Activated naive CD4-positive, alpha-beta T cell treated with anti-CD3 and anti-CD28 coated beads, Interleukin-2, amount 10 ng/mL, durations not matched to agents 7 days and 5 days (primary cell): ENCODE measurements at regions not wholly inside any gene's neighbourhood (a gene's known extent, or its start where the extent isn't known, plus 50 kb on each side); places are given as distances from the start of the nearest gene placed in this dataset.
"Not testable (repeated sequence)": the region's sequence is repeated elsewhere in the genome, so short reads cannot be mapped to it uniquely, and the experiment has no call there.

Source experiments
- CTCF ChIA-PET: fragments of 350-600 bp; sonication (Branson Sonifier 250); formaldehyde crosslinking; loops from one replicate; lab custom pipeline; 2021; ENCODE audit warnings: antibody characterized with exemption; lab: Charles Lee
- DNase-seq: peaks from one replicate; pipeline ENCODE4 v3.0.0-alpha.2; 2020
- H3K27ac Mint-ChIP-seq: one replicate; pipeline ENCODE4 v1.8.0; 2021; ENCODE audit warnings: mild to moderate bottlenecking, moderate library complexity, mixed read lengths
- H3K27me3 Mint-ChIP-seq: one replicate; pipeline ENCODE4 v1.8.0; 2021; ENCODE audit warnings: mild to moderate bottlenecking, mixed read lengths
- H3K36me3 Mint-ChIP-seq: one replicate; pipeline ENCODE4 v1.8.0; 2021; ENCODE audit warnings: mixed read lengths
- H3K4me1 Mint-ChIP-seq: one replicate; pipeline ENCODE4 v1.8.0; 2021; ENCODE audit warnings: mixed read lengths
- H3K4me3 Mint-ChIP-seq: one replicate; pipeline ENCODE4 v1.8.0; 2021; ENCODE audit warnings: mild to moderate bottlenecking, moderate library complexity, mixed read lengths
- H3K9me3 Mint-ChIP-seq: one replicate; pipeline ENCODE4 v1.8.0; 2021; ENCODE audit warnings: mixed read lengths

DNA sequence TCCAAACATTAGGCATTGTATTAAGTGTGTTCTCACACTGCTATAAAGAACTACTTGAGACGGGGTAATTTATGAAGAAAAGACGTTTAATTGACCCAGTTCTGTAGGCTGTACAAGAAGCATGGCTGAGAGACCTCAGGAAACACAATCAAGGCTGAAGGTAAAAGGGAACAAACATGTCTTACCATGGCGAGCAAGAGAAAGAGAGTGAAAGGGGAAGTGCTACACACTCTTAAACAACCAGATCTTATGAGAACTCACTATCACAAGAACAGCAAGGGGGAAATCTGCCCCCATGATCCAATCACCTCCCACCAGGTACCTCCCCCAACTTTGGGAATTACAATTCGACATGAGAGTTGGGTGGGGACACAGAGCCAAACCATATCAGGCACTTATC lies 86.6 kb upstream of the TOP1 start:
- Mint-ChIP-seq H3K4me3 (no peak overlapping the region), H3K9me3 (no peaks in the 10 kb centered on the region), H3K4me1 (no peaks in the 10 kb centered on the region), H3K36me3 (no peaks in the 10 kb centered on the region), H3K27ac (no peak overlapping the region), H3K27me3 (peaks cover 20% of the 10 kb centered on the region)
- CTCF ChIA-PET = interaction anchor here (0.9 to 1.4 kb wide), 2 partner anchors 20 to 201 kb away, joined by 3 to 6 read pairs; no protein-coding TSS in a partner anchor
- no peak for DNase-seq

DNA sequence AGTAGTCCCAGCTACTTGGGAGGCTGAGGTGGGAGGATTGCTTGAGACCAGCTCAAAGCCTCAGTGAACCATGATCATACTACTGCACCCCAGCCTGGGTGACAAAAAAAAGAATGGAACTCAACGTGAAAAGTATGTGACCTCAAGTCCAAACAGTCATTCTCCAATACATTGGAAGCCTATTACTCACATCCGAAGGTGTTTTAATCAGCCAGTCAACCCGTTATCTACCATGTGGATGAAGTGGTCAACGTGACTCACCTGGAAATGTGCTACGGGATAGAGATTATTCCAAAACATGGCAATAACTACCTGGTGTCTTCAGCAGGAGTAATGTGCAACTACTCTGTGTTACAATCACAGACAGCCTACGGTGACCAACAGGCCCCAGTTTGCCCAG lies 85.8 kb upstream of the TOP1 start:
- Mint-ChIP-seq H3K4me1 (no peaks in the 10 kb centered on the region), H3K9me3 (no peaks in the 10 kb centered on the region), H3K36me3 (no peaks in the 10 kb centered on the region), H3K27ac (no peak overlapping the region), H3K4me3 (no peak overlapping the region), H3K27me3 (peaks cover 20% of the 10 kb centered on the region)
- no peak for DNase-seq
- CTCF ChIA-PET = interaction anchor here (0.9 to 1.4 kb wide), 2 partner anchors 20 to 201 kb away, joined by 3 to 6 read pairs; no protein-coding TSS in a partner anchor

DNA sequence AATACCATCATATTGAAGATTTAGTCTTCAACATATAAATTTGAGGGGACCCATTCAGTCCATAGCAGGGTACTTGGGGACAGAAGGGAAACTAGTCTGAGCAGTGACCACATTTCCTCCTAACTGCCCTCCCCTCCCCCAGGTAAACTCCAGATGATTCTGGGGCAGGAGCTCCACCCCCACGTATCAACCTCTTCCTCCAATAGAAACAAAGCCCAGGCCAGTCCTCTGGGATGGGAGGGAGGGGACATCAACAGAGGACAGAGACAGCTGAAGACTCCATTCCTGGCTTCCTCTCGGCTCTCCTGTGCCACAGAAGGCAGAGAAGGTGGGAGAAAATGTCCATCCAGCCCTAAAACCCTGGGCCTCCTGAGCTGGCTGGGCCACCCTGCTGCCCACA lies 85.0 kb upstream of the TOP1 start:
- CTCF ChIA-PET = no interaction called here
- Mint-ChIP-seq H3K9me3 (no peaks in the 10 kb centered on the region), H3K4me3 (no peak overlapping the region), H3K27me3 (peaks cover 15% of the 10 kb centered on the region), H3K36me3 (no peaks in the 10 kb centered on the region), H3K4me1 (no peaks in the 10 kb centered on the region), H3K27ac (no peak overlapping the region)
- no peak for DNase-seq

DNA sequence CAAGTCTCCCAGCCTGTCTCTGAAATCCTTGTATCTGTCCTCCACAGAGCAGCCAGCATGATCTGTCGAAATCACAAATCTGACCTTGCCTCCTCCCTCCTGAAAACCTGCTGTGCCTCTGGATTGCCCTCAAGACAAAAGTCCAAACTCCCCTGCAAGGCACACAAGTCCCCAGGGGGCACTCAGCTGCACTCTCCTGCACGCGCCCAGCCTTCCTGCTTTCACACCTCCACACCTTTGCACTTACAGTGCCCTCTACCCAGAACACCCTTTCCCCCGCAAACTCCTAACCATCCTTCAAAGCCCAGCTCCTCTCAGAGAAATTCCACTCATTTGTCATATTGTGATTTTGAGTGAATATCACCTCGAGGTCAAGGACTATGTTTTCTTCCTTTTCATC lies 83.4 kb upstream of the TOP1 start:
- DNase-seq = no peak
- H3K27me3 Mint-ChIP-seq = peaks cover 13% of the 10 kb centered on the region
- no peak overlapping the region for H3K4me3 Mint-ChIP-seq
- H3K36me3 Mint-ChIP-seq = no peaks in the 10 kb centered on the region
- CTCF ChIA-PET = interaction anchor here (0.7 to 2.3 kb wide), 6 partner anchors 97 to 205 kb away, joined by 3 to 20 read pairs (median 4); no protein-coding TSS in a partner anchor
- no peaks in the 10 kb centered on the region for H3K9me3 Mint-ChIP-seq
- no peak overlapping the region for H3K27ac Mint-ChIP-seq
- H3K4me1 Mint-ChIP-seq = no peaks in the 10 kb centered on the region

DNA sequence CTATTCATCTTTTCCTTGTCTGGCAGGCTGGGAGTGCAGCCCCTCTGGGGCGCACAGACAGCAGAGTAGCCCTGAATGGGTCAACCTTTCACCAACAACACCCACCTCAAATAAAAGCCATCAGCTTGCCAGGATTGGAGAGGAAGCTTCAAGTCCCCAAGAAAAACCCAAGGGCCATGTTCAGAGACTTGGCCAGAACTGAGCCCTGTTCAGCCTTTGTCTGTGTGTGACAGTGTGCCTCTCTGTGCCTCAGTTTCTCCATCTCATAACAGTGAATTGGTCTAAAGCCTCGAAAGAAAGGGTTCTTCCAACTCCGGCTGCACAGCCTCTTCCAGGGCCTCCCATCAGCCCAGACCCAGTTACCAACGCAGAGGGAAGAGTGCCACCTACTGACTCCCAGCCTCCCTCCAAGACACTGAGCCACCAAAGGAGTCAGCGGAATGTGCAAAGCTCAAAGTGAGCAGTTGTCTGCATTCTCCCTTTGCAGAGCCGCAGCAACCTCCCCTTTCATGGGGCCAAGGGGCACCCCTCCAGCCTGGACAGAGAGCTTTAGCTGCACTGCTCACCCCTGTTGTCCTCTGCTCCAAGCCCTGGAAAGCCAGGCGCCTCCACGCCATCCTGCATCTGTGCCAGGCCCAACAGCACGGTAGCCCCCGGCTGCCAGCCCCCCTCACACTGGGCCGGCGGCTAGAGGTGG lies 82.7 kb upstream of the TOP1 start:
- no peaks in the 10 kb centered on the region for H3K36me3 Mint-ChIP-seq
- H3K27ac Mint-ChIP-seq = no peak overlapping the region
- CTCF ChIA-PET = interaction anchor here (0.6 to 2.3 kb wide), 9 partner anchors 12 to 205 kb away, joined by 3 to 20 read pairs (median 3); no protein-coding TSS in a partner anchor
- no peaks in the 10 kb centered on the region for H3K9me3 Mint-ChIP-seq
- H3K27me3 Mint-ChIP-seq = peaks cover 16% of the 10 kb centered on the region
- no peak overlapping the region for H3K4me3 Mint-ChIP-seq
- H3K4me1 Mint-ChIP-seq = no peaks in the 10 kb centered on the region
- peak; percentile 40 for DNase-seq

DNA sequence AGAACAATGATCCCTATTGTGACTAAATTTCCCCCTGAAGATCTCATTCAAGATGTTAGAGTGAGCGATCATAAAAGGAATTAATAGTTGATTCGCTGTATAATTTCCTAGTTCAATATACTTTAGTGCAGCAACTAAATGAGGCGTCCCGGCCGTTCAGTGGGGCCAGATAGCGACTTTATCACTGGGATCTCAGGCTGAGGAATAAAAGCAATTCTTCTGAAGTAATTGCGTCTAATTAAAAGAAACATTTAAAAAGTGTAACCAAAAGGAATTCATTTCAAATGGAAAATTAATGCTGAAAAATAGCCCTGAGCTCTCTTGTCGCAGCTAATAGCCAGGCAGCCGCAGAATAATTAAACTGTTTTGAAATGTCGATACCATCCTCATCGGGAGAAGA lies 82.2 kb upstream of the TOP1 start:
- Mint-ChIP-seq H3K27ac (no peak overlapping the region), H3K9me3 (no peaks in the 10 kb centered on the region), H3K36me3 (no peaks in the 10 kb centered on the region), H3K27me3 (peaks cover 17% of the 10 kb centered on the region), H3K4me1 (no peaks in the 10 kb centered on the region), H3K4me3 (no peak overlapping the region)
- DNase-seq = no peak
- CTCF ChIA-PET = interaction anchor here (0.6 to 2.3 kb wide), 9 partner anchors 13 to 206 kb away, joined by 3 to 20 read pairs (median 4); no protein-coding TSS in a partner anchor

DNA sequence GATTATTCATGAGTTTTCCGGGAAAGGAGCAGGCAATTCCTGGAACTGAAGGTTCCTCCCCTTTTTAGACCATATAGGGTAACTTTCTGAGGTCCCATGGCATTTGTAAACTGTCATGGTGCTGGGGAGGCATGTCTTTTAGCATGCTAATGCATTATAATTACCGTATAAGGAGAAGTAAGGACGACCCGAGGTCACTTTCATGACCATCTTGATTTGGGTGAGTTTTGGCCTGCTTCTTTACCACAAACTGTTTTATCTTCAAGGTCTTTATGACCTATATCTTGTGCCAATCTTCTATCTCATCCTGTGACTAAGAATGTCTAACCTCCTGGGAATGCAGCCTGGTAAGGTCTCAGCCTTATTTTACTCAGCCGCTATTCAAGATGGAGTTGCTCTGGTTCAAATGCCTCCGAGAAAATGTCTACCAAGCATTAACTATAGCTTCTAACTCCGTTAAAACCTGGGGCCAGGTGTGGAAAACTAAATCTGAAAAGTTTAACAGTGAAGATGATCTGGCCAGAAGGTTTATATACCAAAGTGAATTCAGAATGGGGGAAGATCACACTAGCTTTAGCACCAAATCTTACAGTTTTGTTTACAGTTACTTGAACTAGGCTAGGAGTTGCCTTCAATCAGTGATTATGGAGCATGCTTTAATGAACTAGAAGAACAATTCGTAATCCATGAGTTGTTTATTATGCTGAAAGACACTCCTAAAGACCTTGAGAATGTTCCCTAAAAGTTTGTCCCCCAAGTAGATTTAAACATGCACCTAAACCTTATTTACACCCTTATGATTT lies 80.0 kb upstream of the TOP1 start:
- CTCF ChIA-PET = no interaction called here
- H3K36me3 Mint-ChIP-seq = no peaks in the 10 kb centered on the region
- no peak for DNase-seq
- peaks cover 2% of the 10 kb centered on the region for H3K9me3 Mint-ChIP-seq
- no peak overlapping the region for H3K4me3 Mint-ChIP-seq
- H3K27ac Mint-ChIP-seq = no peak overlapping the region
- H3K27me3 Mint-ChIP-seq = peaks cover 20% of the 10 kb centered on the region
- no peaks in the 10 kb centered on the region for H3K4me1 Mint-ChIP-seq

DNA sequence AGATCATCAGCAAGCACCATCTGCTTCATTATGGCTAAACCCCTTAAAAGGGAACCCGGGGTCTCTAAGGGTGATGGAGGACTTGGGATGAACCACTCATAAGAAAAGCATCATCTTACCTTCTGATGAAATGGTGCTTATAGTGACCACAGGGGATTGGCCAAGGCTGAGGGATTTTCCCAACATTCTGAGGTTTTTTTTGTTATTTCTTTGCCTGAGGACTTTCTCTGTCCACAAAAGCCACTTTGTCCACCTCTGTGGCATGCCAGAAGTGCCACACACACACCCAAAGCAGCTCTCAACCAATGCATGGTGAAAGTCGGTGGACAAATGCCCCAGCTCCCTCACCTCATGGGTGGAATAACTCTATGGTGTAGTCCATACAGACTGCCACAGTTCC lies 79.3 kb upstream of the TOP1 start:
- no peak overlapping the region for H3K4me3 Mint-ChIP-seq
- no peak overlapping the region for H3K27ac Mint-ChIP-seq
- H3K4me1 Mint-ChIP-seq = no peaks in the 10 kb centered on the region
- H3K36me3 Mint-ChIP-seq = no peaks in the 10 kb centered on the region
- H3K27me3 Mint-ChIP-seq = peaks cover 20% of the 10 kb centered on the region
- peaks cover 6% of the 10 kb centered on the region for H3K9me3 Mint-ChIP-seq
- CTCF ChIA-PET = interaction anchor here (1.4 kb wide), 1 partner anchor 208 kb away, joined by 4 read pairs; no protein-coding TSS in a partner anchor
- no peak for DNase-seq

DNA sequence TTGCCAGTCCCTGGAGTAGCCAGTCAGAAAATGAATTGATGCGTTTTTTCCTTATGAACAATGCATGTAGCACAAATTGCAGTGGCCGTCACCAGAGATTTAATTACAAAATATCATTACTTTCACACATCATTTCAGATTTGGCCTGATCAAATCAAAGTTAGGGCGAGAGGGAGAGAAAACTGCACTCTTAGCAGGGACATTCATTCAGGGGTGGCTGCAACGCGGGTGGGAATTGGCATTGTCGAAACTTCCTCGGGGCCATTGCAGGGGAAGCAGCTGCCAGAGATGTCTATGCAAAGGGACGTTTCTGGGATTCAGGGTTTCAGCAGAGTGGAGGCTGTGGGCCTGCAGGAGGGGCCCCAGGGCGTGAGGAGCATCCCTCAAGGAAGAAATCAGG lies 76.5 kb upstream of the TOP1 start:
- Mint-ChIP-seq H3K4me1 (no peaks in the 10 kb centered on the region), H3K4me3 (no peak overlapping the region), H3K9me3 (peaks cover 6% of the 10 kb centered on the region), H3K27ac (no peak overlapping the region), H3K36me3 (no peaks in the 10 kb centered on the region), H3K27me3 (peaks cover 11% of the 10 kb centered on the region)
- DNase-seq = no peak
- CTCF ChIA-PET = interaction anchor here (3.8 kb wide), 1 partner anchor 11 kb away, joined by 24 read pairs; no protein-coding TSS in a partner anchor

DNA sequence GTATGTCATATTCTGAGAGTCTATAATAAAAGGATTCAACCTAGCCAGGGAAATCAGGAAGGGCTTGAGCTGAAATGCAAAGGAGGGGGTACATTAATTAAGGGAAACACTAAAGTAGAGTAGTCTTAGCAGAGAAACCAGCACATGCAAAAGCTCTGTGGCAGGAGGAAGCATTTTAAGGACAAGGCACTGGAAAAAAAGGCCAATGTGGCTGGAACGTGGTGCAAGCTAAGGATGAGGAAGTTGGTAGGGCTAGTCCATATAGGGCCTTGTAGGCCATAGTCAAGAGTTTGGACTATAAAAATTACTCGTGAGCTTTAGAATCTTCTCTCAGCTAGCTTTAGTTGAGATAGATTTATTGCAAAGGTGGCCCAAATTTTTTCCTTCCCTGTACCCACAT lies 75.2 kb upstream of the TOP1 start:
- Mint-ChIP-seq H3K4me1 (no peaks in the 10 kb centered on the region), H3K4me3 (no peak overlapping the region), H3K27me3 (peaks cover 15% of the 10 kb centered on the region), H3K36me3 (no peaks in the 10 kb centered on the region), H3K27ac (no peak overlapping the region), H3K9me3 (peaks cover 6% of the 10 kb centered on the region)
- CTCF ChIA-PET = interaction anchor here (1.1 to 3.8 kb wide), 2 partner anchors 9 to 212 kb away, joined by 4 to 24 read pairs; no protein-coding TSS in a partner anchor
- no peak for DNase-seq

DNA sequence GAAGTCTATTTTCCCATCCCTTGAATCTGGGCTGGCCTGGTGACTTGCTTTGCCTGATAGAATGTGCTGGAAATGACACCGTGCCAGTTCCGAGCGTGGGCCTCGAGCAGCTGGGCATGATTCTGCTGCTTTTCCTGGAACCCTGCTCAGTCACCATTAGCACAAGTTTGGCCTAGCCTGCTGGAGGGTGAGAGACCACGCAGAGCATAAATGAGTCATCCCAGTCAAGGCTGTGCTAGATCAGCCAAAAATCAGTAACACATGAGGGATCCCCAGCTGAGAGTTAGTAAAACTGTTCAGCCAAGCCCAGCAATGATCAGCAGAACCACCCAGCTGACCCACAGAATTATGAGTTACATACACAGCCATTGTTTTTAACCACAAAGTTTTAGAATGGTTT lies 74.8 kb upstream of the TOP1 start:
- CTCF ChIA-PET = interaction anchor here (1.1 to 3.8 kb wide), 2 partner anchors 9 to 212 kb away, joined by 4 to 24 read pairs; no protein-coding TSS in a partner anchor
- Mint-ChIP-seq H3K4me3 (no peak overlapping the region), H3K27ac (no peak overlapping the region), H3K9me3 (peaks cover 6% of the 10 kb centered on the region), H3K4me1 (no peaks in the 10 kb centered on the region), H3K27me3 (peaks cover 15% of the 10 kb centered on the region), H3K36me3 (no peaks in the 10 kb centered on the region)
- no peak for DNase-seq

DNA sequence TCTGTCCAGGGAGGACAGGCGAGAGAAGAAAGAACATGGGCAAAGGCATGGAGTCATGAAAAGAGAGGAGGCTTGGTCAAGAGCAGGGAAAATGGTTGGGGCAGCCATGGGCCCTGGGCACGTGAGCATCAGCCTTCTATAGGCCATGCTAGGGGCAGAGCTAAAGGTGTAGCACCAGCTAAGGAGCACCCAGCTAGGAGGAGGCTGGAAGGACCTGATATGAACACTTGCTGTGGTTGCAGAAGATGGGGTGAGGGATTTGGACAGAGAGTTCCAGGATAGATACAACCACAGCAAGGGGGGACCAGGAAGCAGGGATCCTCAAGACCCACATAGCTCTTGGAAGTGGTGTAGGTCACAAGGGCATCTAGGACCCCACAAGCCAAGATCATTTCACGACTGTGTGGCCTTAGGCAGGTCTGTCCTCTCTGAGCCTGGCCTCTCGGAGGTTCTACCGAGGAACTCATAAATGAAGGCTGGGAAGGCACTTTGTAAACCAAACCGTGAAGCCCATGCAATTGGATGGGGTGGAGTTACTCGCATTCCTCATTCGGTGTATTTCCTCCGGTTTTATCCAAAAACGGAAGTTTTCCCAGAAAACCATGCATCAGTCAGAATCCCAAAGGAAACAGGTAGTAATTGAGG lies 74.0 kb upstream of the TOP1 start:
- Mint-ChIP-seq H3K4me3 (no peak overlapping the region), H3K27me3 (peaks cover 22% of the 10 kb centered on the region), H3K9me3 (peaks cover 6% of the 10 kb centered on the region), H3K27ac (no peak overlapping the region), H3K4me1 (no peaks in the 10 kb centered on the region), H3K36me3 (no peaks in the 10 kb centered on the region)
- DNase-seq = no peak
- CTCF ChIA-PET = interaction anchor here (3.8 kb wide), 1 partner anchor 8 kb away, joined by 24 read pairs; no protein-coding TSS in a partner anchor

DNA sequence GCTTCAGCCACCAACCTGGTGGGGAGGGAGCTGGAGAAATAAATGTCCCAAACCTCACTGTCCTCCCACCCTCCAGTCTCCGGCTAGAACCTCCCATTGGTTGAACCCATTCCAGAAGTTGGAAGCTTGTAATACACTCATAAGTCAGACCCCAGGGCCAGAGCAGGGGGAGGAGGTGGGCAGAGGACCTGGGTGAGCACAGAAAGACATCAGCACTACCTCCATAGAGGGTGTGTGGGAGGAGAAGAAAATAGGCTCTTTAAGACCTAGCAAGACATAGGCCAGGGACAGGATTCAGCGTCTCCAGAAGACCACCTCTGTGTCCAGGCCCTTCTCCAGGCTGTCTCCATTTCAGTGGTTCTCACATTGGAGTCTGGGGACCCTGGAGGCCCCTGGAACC lies 73.3 kb upstream of the TOP1 start:
- H3K27ac Mint-ChIP-seq = no peak overlapping the region
- DNase-seq = no peak
- CTCF ChIA-PET = no interaction called here
- H3K36me3 Mint-ChIP-seq = no peaks in the 10 kb centered on the region
- H3K27me3 Mint-ChIP-seq = peaks cover 22% of the 10 kb centered on the region
- peaks cover 6% of the 10 kb centered on the region for H3K9me3 Mint-ChIP-seq
- no peaks in the 10 kb centered on the region for H3K4me1 Mint-ChIP-seq
- no peak overlapping the region for H3K4me3 Mint-ChIP-seq

DNA sequence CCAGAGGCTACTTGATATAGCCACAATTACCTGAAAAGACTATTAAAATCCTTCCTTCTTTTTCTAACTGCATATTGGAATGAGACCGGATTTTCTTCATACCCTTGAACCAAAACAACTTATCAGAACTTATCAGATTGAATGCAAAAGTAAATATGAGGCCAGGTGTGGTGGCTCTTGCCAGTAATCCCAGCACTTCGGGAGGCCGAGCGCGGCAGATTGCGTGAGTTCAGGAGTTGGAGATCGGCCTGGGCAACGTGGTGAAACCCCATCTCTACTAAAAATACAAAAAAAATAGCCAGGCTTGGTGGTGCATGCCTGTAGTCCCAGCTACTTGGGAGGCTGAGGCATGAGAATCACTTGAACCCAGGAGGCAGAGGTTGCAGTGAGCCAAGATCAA lies 72.8 kb upstream of the TOP1 start:
- H3K4me3 Mint-ChIP-seq, DNase-seq, CTCF ChIA-PET, H3K36me3 Mint-ChIP-seq, H3K9me3 Mint-ChIP-seq, H3K4me1 Mint-ChIP-seq, H3K27ac Mint-ChIP-seq: not testable (repeated sequence)
- peaks cover 19% of the 10 kb centered on the region for H3K27me3 Mint-ChIP-seq
